Erythroblast (primary cell): ENCODE measurements at regions not wholly inside any gene's neighbourhood (a gene's known extent, or its start where the extent isn't known, plus 50 kb on each side); places are given as distances from the start of the nearest gene placed in this dataset.

ENCODE experiments used
- DNase-seq, 2 experiments: peaks; one replicate each; lab custom pipeline; 2025; lab: John Stamatoyannopoulos, UW
- GATA1 ChIP-seq: IDR thresholded peaks from 2 replicates; pipeline ENCODE4 v1.6.1; 2011; ENCODE audit warnings: low read depth, mild to moderate bottlenecking, control low read depth, low read length, moderate library complexity
- POLR2A ChIP-seq: IDR thresholded peaks from 2 replicates; pipeline ENCODE4 v1.6.1; 2011; ENCODE audit warnings: mild to moderate bottlenecking, low read length

- TF ChIP-seq GATA1 (no peak), POLR2A (no peak)
- DNase-seq: no peak
Measured at GRCh38 chr13:111482806-111483620, 162.6 kb downstream of the TEX29 start.

- no peak for TF ChIP-seq POLR2A
- TF ChIP-seq GATA1: no peak
- no peak for DNase-seq
Measured at GRCh38 chr13:111483621-111483987, 163.2 kb downstream of the TEX29 start.

GRCh38 chr13:111484141-111484925 lies 163.9 kb downstream of the TEX29 start:
- DNase-seq: no peak

GRCh38 chr13:111484959-111485358 lies 164.5 kb downstream of the TEX29 start:
- no peak for TF ChIP-seq POLR2A
- no peak for TF ChIP-seq GATA1
- DNase-seq: no peak

More at GRCh38 chr13:111484141-111484925, 163.9 kb downstream of the TEX29 start:
- no peak for TF ChIP-seq GATA1
- TF ChIP-seq POLR2A: no peak

GRCh38 chr13:111485491-111486250 lies 165.2 kb downstream of the TEX29 start:
- no peak for DNase-seq
- TF ChIP-seq POLR2A (no peak), GATA1 (no peak)

GRCh38 chr13:111486331-111486730 lies 165.9 kb downstream of the TEX29 start:
- TF ChIP-seq POLR2A (no peak), GATA1 (no peak)
- DNase-seq: no peak

GRCh38 chr13:111486801-111487200 lies 166.4 kb downstream of the TEX29 start:
- TF ChIP-seq GATA1 (no peak), POLR2A (no peak)
- DNase-seq: no peak

- TF ChIP-seq GATA1: no peak
- no peak for TF ChIP-seq POLR2A
- no peak for DNase-seq
Measured at GRCh38 chr13:111488486-111489132, 168.2 kb downstream of the TEX29 start.

GRCh38 chr13:111489301-111489700 lies 168.9 kb downstream of the TEX29 start:
- TF ChIP-seq GATA1 (no peak), POLR2A (no peak)

GRCh38 chr13:111490611-111491010 lies 170.2 kb downstream of the TEX29 start:
- no peak for DNase-seq
- TF ChIP-seq GATA1: no peak
- TF ChIP-seq POLR2A: no peak

More at GRCh38 chr13:111489301-111489700, 168.9 kb downstream of the TEX29 start:
- DNase-seq: no peak

- DNase-seq: no peak
- TF ChIP-seq GATA1 (no peak), POLR2A (no peak)
Measured at GRCh38 chr13:111491021-111491420, 170.6 kb downstream of the TEX29 start.

GRCh38 chr13:111491659-111492058 lies 171.2 kb downstream of the TEX29 start:
- TF ChIP-seq POLR2A (no peak), GATA1 (no peak)
- no peak for DNase-seq

- DNase-seq: no peak
- TF ChIP-seq POLR2A: no peak
- no peak for TF ChIP-seq GATA1
Measured at GRCh38 chr13:111492341-111492950, 172.0 kb downstream of the TEX29 start.

GRCh38 chr13:111492958-111493357 lies 172.5 kb downstream of the TEX29 start:
- no peak for TF ChIP-seq GATA1
- TF ChIP-seq POLR2A: no peak
- no peak for DNase-seq
